HL-60 (cell line): ENCODE measurements at regions not wholly inside any gene's neighbourhood (a gene's known extent, or its start where the extent isn't known, plus 50 kb on each side); places are given as distances from the start of the nearest gene placed in this dataset.

ENCODE experiments used
- DNase-seq, 2 experiments: peaks; one replicate each; pipeline ENCODE4 v3.0.0-alpha.2; 2010 to 2020; ENCODE audit warnings: low read depth in 1 of 2, low spot score in 1 of 2
- H3K27ac ChIP-seq: fragments of 250-450 bp; sonication (Bioruptor Pico); replicated peaks from 2 replicates; pipeline ENCODE4 v1.5.1; 2020; ENCODE audit warnings: mild to moderate bottlenecking, moderate library complexity
- H3K27me3 ChIP-seq: fragments of 250-450 bp; sonication (Bioruptor Pico); 2 replicates; pipeline ENCODE4 v1.5.1; 2021; ENCODE audit warnings: mild to moderate bottlenecking, moderate library complexity; ENCODE audit not compliant: insufficient read depth, poor library complexity, severe bottlenecking
- H3K4me3 ChIP-seq: replicated peaks from 2 replicates; pipeline ENCODE4 v1.5.1; 2011; ENCODE audit warnings: mild to moderate bottlenecking, control low read depth, low read length; ENCODE audit not compliant: insufficient read depth
- GABPA ChIP-seq: IDR thresholded peaks from 2 replicates; pipeline ENCODE4 v1.6.1; 2012; ENCODE audit warnings: low read depth
- POLR2AphosphoS5 ChIP-seq: IDR thresholded peaks from 2 replicates; pipeline ENCODE4 v1.6.1; 2012; ENCODE audit warnings: low read depth
- SPI1 ChIP-seq: IDR thresholded peaks from 2 replicates; pipeline ENCODE4 v1.6.1; 2012; ENCODE audit warnings: low read depth, mild to moderate bottlenecking, borderline replicate concordance
- TF ChIP-seq, protein P1 (sequence below): IDR thresholded peaks from 2 replicates; pipeline ENCODE4 v1.6.1; 2012; ENCODE audit warnings: low read depth; ENCODE audit not compliant: insufficient replicate concordance
- TF ChIP-seq, protein P2 (sequence below): IDR thresholded peaks from one replicate; pipeline ENCODE4 v1.5.1; 2011; ENCODE audit warnings: low read length, control low read depth, inconsistent platforms; ENCODE audit not compliant: insufficient read depth

DNA sequence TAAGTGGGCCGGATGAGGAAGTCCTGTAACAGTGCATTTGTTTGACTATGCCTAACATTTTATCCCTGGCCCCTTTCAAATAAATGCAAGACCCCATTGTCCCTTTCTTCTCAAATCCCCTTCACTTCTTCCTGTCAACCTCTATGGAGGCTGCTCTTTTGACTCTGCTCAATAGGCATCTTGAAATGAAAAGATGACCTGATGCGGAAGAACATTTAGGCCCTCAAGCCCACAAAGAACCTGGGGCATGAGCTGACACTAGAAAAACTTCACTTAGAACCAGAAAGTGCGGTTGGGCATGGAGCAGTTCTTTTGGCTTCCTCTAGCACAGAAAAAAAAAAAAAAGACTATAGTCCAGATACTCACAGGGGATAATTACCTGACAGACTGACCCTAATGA lies 1434.7 kb upstream of the WWC1 start:
- Histone ChIP-seq H3K27ac (no peak overlapping the region), H3K4me3 (no peak overlapping the region), H3K27me3 (no peaks in the 10 kb centered on the region)
- TF ChIP-seq, protein P1, sequence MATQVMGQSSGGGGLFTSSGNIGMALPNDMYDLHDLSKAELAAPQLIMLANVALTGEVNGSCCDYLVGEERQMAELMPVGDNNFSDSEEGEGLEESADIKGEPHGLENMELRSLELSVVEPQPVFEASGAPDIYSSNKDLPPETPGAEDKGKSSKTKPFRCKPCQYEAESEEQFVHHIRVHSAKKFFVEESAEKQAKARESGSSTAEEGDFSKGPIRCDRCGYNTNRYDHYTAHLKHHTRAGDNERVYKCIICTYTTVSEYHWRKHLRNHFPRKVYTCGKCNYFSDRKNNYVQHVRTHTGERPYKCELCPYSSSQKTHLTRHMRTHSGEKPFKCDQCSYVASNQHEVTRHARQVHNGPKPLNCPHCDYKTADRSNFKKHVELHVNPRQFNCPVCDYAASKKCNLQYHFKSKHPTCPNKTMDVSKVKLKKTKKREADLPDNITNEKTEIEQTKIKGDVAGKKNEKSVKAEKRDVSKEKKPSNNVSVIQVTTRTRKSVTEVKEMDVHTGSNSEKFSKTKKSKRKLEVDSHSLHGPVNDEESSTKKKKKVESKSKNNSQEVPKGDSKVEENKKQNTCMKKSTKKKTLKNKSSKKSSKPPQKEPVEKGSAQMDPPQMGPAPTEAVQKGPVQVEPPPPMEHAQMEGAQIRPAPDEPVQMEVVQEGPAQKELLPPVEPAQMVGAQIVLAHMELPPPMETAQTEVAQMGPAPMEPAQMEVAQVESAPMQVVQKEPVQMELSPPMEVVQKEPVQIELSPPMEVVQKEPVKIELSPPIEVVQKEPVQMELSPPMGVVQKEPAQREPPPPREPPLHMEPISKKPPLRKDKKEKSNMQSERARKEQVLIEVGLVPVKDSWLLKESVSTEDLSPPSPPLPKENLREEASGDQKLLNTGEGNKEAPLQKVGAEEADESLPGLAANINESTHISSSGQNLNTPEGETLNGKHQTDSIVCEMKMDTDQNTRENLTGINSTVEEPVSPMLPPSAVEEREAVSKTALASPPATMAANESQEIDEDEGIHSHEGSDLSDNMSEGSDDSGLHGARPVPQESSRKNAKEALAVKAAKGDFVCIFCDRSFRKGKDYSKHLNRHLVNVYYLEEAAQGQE = no peak
- TF ChIP-seq POLR2AphosphoS5 (no peak), GABPA (no peak), SPI1 (no peak)
- TF ChIP-seq, protein P2, sequence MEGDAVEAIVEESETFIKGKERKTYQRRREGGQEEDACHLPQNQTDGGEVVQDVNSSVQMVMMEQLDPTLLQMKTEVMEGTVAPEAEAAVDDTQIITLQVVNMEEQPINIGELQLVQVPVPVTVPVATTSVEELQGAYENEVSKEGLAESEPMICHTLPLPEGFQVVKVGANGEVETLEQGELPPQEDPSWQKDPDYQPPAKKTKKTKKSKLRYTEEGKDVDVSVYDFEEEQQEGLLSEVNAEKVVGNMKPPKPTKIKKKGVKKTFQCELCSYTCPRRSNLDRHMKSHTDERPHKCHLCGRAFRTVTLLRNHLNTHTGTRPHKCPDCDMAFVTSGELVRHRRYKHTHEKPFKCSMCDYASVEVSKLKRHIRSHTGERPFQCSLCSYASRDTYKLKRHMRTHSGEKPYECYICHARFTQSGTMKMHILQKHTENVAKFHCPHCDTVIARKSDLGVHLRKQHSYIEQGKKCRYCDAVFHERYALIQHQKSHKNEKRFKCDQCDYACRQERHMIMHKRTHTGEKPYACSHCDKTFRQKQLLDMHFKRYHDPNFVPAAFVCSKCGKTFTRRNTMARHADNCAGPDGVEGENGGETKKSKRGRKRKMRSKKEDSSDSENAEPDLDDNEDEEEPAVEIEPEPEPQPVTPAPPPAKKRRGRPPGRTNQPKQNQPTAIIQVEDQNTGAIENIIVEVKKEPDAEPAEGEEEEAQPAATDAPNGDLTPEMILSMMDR = no peak
- DNase-seq = no peak

DNA sequence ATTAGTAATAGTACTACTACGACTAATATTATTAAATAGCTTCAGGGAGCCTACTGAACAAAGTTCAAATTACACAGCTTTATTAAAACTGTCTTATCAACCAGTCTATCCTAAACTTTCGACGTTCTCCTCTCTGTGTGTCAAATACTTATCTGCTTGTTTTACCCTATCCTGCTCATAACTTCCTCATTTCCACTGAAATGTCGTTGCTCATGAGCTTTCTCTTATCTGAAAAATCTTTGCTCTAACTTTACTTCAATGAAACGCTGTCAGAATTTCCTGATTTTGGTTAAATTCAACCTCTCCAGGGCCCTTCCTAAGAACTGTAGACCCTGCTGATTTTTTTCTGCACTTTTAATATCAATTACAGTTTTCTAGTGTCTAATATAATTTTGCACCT lies 1431.0 kb upstream of the WWC1 start:
- DNase-seq = no peak
- no peaks in the 10 kb centered on the region for H3K27me3 ChIP-seq
- H3K4me3 ChIP-seq = no peak overlapping the region
- H3K27ac ChIP-seq = no peak overlapping the region
- TF ChIP-seq, protein P2 = no peak
- TF ChIP-seq GABPA (no peak), SPI1 (no peak), POLR2AphosphoS5 (no peak)
- TF ChIP-seq, protein P1 = no peak

DNA sequence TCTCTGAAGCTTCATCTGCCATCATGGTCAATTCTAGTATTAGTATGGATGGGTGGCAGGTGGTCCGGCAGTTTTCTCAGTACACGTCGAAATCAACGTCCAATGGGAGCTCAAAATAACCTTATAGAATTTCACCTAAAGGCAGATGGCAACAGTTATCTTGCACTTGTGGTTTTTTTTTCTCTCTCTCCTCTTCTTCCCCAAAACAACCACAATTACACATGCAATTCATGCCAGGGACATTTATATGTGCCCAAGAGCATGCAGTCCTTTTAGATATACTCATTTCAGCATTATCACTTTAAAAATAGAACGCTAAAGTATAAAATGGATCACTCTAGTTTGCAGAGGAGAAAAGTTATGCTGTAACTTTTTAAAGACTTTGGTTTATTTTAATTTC lies 1428.9 kb upstream of the WWC1 start:
- Histone ChIP-seq H3K27ac (no peak overlapping the region), H3K4me3 (no peak overlapping the region), H3K27me3 (no peaks in the 10 kb centered on the region)
- no peak for TF ChIP-seq SPI1
- TF ChIP-seq, protein P2 = no peak
- no peak for TF ChIP-seq POLR2AphosphoS5
- no peak for TF ChIP-seq GABPA
- TF ChIP-seq, protein P1 = no peak
- no peak for DNase-seq
